ENCODE measurements at regions not wholly inside any gene's neighbourhood (a gene's known extent, or its start where the extent isn't known, plus 50 kb on each side); places are given as distances from the start of the nearest gene placed in this dataset.

GRCh38 chr6:163715846-163716245 is 301.3 kb downstream of the QKI start:
- Mint-ChIP-seq H3K4me3 (no peak overlapping the region), H3K9me3 (no peaks in the 10 kb centered on the region), H3K27ac (no peak overlapping the region), H3K36me3 (ENCODE audit: low read depth) (no peaks in the 10 kb centered on the region), H3K4me1 (ENCODE audit: low read depth) (no peaks in the 10 kb centered on the region), H3K27me3 (ENCODE audit: low read depth) (peaks cover 4% of the 10 kb centered on the region)

- Mint-ChIP-seq H3K27ac (no peak overlapping the region), H3K9me3 (no peaks in the 10 kb centered on the region), H3K4me3 (no peak overlapping the region), H3K4me1 (ENCODE audit: low read depth) (no peaks in the 10 kb centered on the region), H3K27me3 (ENCODE audit: low read depth) (peaks cover 4% of the 10 kb centered on the region), H3K36me3 (ENCODE audit: low read depth) (no peaks in the 10 kb centered on the region)
These were observed 299.7 kb downstream of the QKI start for GRCh38 chr6:163714179-163714578.

- H3K36me3 Mint-ChIP-seq (ENCODE audit: low read depth): no peaks in the 10 kb centered on the region
- H3K27ac Mint-ChIP-seq: no peak overlapping the region
- H3K4me1 Mint-ChIP-seq (ENCODE audit: low read depth): no peaks in the 10 kb centered on the region
- no peak overlapping the region for H3K4me3 Mint-ChIP-seq
- peaks cover 4% of the 10 kb centered on the region for H3K27me3 Mint-ChIP-seq (ENCODE audit: low read depth)
- H3K9me3 Mint-ChIP-seq: no peaks in the 10 kb centered on the region
These were observed 298.5 kb downstream of the QKI start for GRCh38 chr6:163712981-163713380.

- Mint-ChIP-seq H3K27me3 (ENCODE audit: low read depth) (peaks cover 4% of the 10 kb centered on the region), H3K4me3 (no peak overlapping the region), H3K27ac (no peak overlapping the region), H3K9me3 (no peaks in the 10 kb centered on the region), H3K4me1 (ENCODE audit: low read depth) (no peaks in the 10 kb centered on the region), H3K36me3 (ENCODE audit: low read depth) (no peaks in the 10 kb centered on the region)
These were observed 298.0 kb downstream of the QKI start for GRCh38 chr6:163712566-163712961.

- Mint-ChIP-seq H3K9me3 (no peaks in the 10 kb centered on the region), H3K27me3 (ENCODE audit: low read depth) (peaks cover 4% of the 10 kb centered on the region), H3K27ac (no peak overlapping the region), H3K36me3 (ENCODE audit: low read depth) (no peaks in the 10 kb centered on the region), H3K4me3 (no peak overlapping the region), H3K4me1 (ENCODE audit: low read depth) (no peaks in the 10 kb centered on the region)
These were observed 297.4 kb downstream of the QKI start for GRCh38 chr6:163711615-163712565.

- Mint-ChIP-seq H3K4me3 (no peak overlapping the region), H3K27me3 (ENCODE audit: low read depth) (peaks cover 4% of the 10 kb centered on the region), H3K4me1 (ENCODE audit: low read depth) (no peaks in the 10 kb centered on the region), H3K27ac (no peak overlapping the region), H3K9me3 (no peaks in the 10 kb centered on the region), H3K36me3 (ENCODE audit: low read depth) (no peaks in the 10 kb centered on the region)
These were observed 296.3 kb downstream of the QKI start for GRCh38 chr6:163710532-163711470.

GRCh38 chr6:163709693-163710092 is 295.2 kb downstream of the QKI start:
- Mint-ChIP-seq H3K36me3 (ENCODE audit: low read depth) (no peaks in the 10 kb centered on the region), H3K9me3 (no peaks in the 10 kb centered on the region), H3K27ac (no peak overlapping the region), H3K4me3 (no peak overlapping the region), H3K4me1 (ENCODE audit: low read depth) (no peaks in the 10 kb centered on the region), H3K27me3 (ENCODE audit: low read depth) (peaks cover 4% of the 10 kb centered on the region)

- no peaks in the 10 kb centered on the region for H3K36me3 Mint-ChIP-seq (ENCODE audit: low read depth)
- H3K9me3 Mint-ChIP-seq: no peaks in the 10 kb centered on the region
- peaks cover 4% of the 10 kb centered on the region for H3K27me3 Mint-ChIP-seq (ENCODE audit: low read depth)
- no peak overlapping the region for H3K4me3 Mint-ChIP-seq
- no peaks in the 10 kb centered on the region for H3K4me1 Mint-ChIP-seq (ENCODE audit: low read depth)
- H3K27ac Mint-ChIP-seq: no peak overlapping the region
These were observed 294.7 kb downstream of the QKI start for GRCh38 chr6:163709255-163709654.

- Mint-ChIP-seq H3K36me3 (ENCODE audit: low read depth) (no peaks in the 10 kb centered on the region), H3K27me3 (ENCODE audit: low read depth) (peaks cover 7% of the 10 kb centered on the region), H3K4me3 (no peak overlapping the region), H3K9me3 (no peaks in the 10 kb centered on the region), H3K27ac (no peak overlapping the region), H3K4me1 (ENCODE audit: low read depth) (no peaks in the 10 kb centered on the region)
These were observed 293.9 kb downstream of the QKI start for GRCh38 chr6:163708466-163708865.

- H3K27me3 Mint-ChIP-seq (ENCODE audit: low read depth): peaks cover 7% of the 10 kb centered on the region
- H3K27ac Mint-ChIP-seq: no peak overlapping the region
- no peaks in the 10 kb centered on the region for H3K4me1 Mint-ChIP-seq (ENCODE audit: low read depth)
These were observed 293.2 kb downstream of the QKI start for GRCh38 chr6:163707387-163708355.

GRCh38 chr6:163706500-163707087 is 292.1 kb downstream of the QKI start:
- H3K4me3 Mint-ChIP-seq: no peak overlapping the region
- H3K9me3 Mint-ChIP-seq: no peaks in the 10 kb centered on the region
- H3K27ac Mint-ChIP-seq: no peak overlapping the region
- no peaks in the 10 kb centered on the region for H3K36me3 Mint-ChIP-seq (ENCODE audit: low read depth)
- H3K27me3 Mint-ChIP-seq (ENCODE audit: low read depth): peaks cover 7% of the 10 kb centered on the region
- no peaks in the 10 kb centered on the region for H3K4me1 Mint-ChIP-seq (ENCODE audit: low read depth)

More at GRCh38 chr6:163707387-163708355, 293.2 kb downstream of the QKI start:
- Mint-ChIP-seq H3K4me3 (no peak overlapping the region), H3K9me3 (no peaks in the 10 kb centered on the region), H3K36me3 (ENCODE audit: low read depth) (no peaks in the 10 kb centered on the region)

GRCh38 chr6:163705923-163706322 is 291.4 kb downstream of the QKI start:
- no peak overlapping the region for H3K4me3 Mint-ChIP-seq

GRCh38 chr6:163702736-163703135 is 288.2 kb downstream of the QKI start:
- Mint-ChIP-seq H3K36me3 (ENCODE audit: low read depth) (no peaks in the 10 kb centered on the region), H3K27ac (no peak overlapping the region), H3K4me1 (ENCODE audit: low read depth) (no peaks in the 10 kb centered on the region), H3K4me3 (no peak overlapping the region), H3K9me3 (no peaks in the 10 kb centered on the region), H3K27me3 (ENCODE audit: low read depth) (peaks cover 3% of the 10 kb centered on the region)

More at GRCh38 chr6:163705923-163706322, 291.4 kb downstream of the QKI start:
- Mint-ChIP-seq H3K9me3 (no peaks in the 10 kb centered on the region), H3K36me3 (ENCODE audit: low read depth) (no peaks in the 10 kb centered on the region), H3K27ac (no peak overlapping the region), H3K27me3 (ENCODE audit: low read depth) (peaks cover 4% of the 10 kb centered on the region), H3K4me1 (ENCODE audit: low read depth) (no peaks in the 10 kb centered on the region)

Measured in T-helper 1 cell treated with Interleukin-12 subunit alpha and Interleukin-12 subunit beta and Interleukin-4 antibody, amounts not matched to agents 30 μg/mL and 1 μg/mL, for 36 hours (primary cell).